Neural cell (in vitro differentiated cells): ENCODE measurements at regions not wholly inside any gene's neighbourhood (a gene's known extent, or its start where the extent isn't known, plus 50 kb on each side); places are given as distances from the start of the nearest gene placed in this dataset.

ENCODE experiments used
- EP300 ChIP-seq: fragments of 450-650 bp; conservative IDR thresholded peaks from 2 replicates; pipeline ENCODE4 v1.6.1; 2014; ENCODE audit warnings: antibody characterized with exemption, mild to moderate bottlenecking, moderate library complexity; ENCODE audit not compliant: poor library complexity, severe bottlenecking
- EZH2 ChIP-seq: fragments of 200-600, 300-800 bp; shearing (Covaris generic), sonication (generic); IDR thresholded peaks from 2 replicates; pipeline ENCODE4 v1.6.1; 2014; ENCODE audit warnings: antibody characterized with exemption, low read length, borderline replicate concordance, mild to moderate bottlenecking; ENCODE audit not compliant: insufficient read depth, poor library complexity, severe bottlenecking
- MXI1 ChIP-seq: fragments of 450-650 bp; conservative IDR thresholded peaks from 2 replicates; pipeline ENCODE4 v1.6.1; 2014; ENCODE audit warnings: antibody characterized with exemption, mild to moderate bottlenecking; ENCODE audit not compliant: poor library complexity, severe bottlenecking
- POLR2AphosphoS5 ChIP-seq: IDR thresholded peaks from 2 replicates; pipeline ENCODE4 v1.6.1; 2012
- RAD21 ChIP-seq: fragments of 450-650 bp; conservative IDR thresholded peaks from 2 replicates; pipeline ENCODE4 v1.6.1; 2014; ENCODE audit warnings: antibody characterized with exemption, mild to moderate bottlenecking, moderate library complexity
- TAF1 ChIP-seq: IDR thresholded peaks from 2 replicates; pipeline ENCODE4 v1.6.1; 2012; ENCODE audit warnings: low read depth
- TF ChIP-seq, protein P1 (sequence below): fragments of 450-650 bp; IDR thresholded peaks from 2 replicates; pipeline ENCODE4 v1.5.1; 2014; ENCODE audit warnings: antibody characterized with exemption, mild to moderate bottlenecking, moderate library complexity; ENCODE audit not compliant: poor library complexity, severe bottlenecking
- TF ChIP-seq, protein P2 (sequence below): IDR thresholded peaks from 2 replicates; pipeline ENCODE4 v1.6.1; 2012; ENCODE audit warnings: borderline replicate concordance

DNA sequence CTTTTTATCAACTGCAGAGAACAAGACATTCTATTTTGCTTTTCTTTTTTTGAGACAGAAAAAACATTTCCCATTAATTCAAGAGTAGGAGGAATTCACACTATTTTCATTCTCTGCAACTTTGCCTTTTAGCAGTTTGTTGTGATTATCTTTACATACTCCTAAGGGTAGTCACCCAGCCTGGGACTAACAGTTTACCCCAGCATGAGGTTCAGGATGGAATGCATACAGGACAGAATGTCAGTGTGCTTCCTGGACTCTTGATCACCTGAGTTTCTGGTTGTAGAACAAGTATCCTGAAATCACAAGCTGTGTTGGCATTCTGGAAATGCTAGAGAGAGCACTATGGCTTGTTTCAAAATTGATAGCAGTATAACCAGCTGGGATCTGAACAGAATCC, 368.1 kb downstream of the KIF4B start:
- no peak for TF ChIP-seq POLR2AphosphoS5
- TF ChIP-seq, protein P1, sequence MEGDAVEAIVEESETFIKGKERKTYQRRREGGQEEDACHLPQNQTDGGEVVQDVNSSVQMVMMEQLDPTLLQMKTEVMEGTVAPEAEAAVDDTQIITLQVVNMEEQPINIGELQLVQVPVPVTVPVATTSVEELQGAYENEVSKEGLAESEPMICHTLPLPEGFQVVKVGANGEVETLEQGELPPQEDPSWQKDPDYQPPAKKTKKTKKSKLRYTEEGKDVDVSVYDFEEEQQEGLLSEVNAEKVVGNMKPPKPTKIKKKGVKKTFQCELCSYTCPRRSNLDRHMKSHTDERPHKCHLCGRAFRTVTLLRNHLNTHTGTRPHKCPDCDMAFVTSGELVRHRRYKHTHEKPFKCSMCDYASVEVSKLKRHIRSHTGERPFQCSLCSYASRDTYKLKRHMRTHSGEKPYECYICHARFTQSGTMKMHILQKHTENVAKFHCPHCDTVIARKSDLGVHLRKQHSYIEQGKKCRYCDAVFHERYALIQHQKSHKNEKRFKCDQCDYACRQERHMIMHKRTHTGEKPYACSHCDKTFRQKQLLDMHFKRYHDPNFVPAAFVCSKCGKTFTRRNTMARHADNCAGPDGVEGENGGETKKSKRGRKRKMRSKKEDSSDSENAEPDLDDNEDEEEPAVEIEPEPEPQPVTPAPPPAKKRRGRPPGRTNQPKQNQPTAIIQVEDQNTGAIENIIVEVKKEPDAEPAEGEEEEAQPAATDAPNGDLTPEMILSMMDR: no peak
- TF ChIP-seq RAD21: no peak
- no peak for TF ChIP-seq EZH2
- TF ChIP-seq EP300: no peak
- no peak for TF ChIP-seq TAF1
- TF ChIP-seq, protein P2, sequence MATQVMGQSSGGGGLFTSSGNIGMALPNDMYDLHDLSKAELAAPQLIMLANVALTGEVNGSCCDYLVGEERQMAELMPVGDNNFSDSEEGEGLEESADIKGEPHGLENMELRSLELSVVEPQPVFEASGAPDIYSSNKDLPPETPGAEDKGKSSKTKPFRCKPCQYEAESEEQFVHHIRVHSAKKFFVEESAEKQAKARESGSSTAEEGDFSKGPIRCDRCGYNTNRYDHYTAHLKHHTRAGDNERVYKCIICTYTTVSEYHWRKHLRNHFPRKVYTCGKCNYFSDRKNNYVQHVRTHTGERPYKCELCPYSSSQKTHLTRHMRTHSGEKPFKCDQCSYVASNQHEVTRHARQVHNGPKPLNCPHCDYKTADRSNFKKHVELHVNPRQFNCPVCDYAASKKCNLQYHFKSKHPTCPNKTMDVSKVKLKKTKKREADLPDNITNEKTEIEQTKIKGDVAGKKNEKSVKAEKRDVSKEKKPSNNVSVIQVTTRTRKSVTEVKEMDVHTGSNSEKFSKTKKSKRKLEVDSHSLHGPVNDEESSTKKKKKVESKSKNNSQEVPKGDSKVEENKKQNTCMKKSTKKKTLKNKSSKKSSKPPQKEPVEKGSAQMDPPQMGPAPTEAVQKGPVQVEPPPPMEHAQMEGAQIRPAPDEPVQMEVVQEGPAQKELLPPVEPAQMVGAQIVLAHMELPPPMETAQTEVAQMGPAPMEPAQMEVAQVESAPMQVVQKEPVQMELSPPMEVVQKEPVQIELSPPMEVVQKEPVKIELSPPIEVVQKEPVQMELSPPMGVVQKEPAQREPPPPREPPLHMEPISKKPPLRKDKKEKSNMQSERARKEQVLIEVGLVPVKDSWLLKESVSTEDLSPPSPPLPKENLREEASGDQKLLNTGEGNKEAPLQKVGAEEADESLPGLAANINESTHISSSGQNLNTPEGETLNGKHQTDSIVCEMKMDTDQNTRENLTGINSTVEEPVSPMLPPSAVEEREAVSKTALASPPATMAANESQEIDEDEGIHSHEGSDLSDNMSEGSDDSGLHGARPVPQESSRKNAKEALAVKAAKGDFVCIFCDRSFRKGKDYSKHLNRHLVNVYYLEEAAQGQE: no peak
- TF ChIP-seq MXI1: no peak
